ENCODE measurements at regions not wholly inside any gene's neighbourhood (a gene's known extent, or its start where the extent isn't known, plus 50 kb on each side); places are given as distances from the start of the nearest gene placed in this dataset.
"Not testable (repeated sequence)": the region's sequence is repeated elsewhere in the genome, so short reads cannot be mapped to it uniquely, and the experiment has no call there.

DNA sequence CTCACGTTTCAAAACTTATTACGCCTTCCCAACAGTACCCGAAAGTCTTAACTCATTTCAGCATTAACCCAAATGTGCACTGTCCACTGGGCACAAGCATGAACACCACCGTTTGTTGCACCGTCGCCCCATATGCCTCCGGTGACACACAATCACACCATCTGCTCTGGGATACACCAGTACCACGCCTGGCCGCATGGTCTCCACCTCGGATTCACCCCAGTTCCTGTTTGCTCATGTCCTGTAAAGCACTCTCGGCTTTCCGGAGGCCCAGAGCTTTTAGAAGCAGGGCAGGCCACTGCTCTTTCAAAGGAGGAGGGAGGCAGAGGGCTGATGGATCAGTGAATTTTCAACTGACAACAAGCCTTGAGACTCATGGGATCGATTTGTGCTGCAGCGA, 1570.0 kb upstream of the DEFB115 start:
- DNase-seq = no peak

DNA sequence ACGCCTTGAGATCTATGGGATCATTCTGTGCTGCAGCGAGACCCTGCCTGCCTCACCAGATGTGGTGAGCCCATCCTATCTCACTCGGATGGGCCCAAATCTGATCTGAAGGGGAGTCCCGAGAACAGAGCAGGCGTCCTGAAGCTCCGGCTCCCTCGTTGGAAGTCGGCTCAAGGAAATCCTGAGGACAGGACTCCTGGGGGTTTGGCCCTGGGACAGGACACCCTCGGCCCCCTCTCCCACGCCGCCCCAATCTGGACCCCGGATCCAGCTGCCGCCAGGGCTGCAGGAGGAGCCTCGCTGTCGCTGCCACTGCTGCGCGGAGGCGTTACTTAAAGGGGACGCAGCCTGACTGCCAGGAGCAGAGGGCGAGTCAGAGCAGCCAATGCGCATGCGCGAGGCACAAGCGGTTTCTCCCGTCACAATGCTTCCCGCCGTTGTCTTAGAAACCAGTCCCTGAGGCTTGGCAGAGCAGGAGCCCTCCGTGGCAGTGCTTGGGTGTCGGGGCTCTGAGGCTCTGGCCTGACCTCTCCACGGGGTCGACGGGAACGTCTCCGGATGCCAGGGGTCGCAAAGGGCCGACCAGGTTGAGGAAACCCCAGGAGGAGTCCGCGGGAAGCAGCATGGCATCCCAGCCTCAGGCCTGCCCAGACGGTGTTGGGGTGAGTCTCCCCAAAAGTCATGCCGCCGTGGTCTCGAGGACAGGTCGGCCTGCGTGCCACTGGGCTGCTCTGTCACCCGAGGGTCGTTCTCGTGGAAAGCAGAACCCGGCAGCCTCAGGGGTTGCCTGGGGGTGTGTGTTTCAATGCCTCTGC, 1567.8 kb upstream of the DEFB115 start:
- no peak for DNase-seq

DNA sequence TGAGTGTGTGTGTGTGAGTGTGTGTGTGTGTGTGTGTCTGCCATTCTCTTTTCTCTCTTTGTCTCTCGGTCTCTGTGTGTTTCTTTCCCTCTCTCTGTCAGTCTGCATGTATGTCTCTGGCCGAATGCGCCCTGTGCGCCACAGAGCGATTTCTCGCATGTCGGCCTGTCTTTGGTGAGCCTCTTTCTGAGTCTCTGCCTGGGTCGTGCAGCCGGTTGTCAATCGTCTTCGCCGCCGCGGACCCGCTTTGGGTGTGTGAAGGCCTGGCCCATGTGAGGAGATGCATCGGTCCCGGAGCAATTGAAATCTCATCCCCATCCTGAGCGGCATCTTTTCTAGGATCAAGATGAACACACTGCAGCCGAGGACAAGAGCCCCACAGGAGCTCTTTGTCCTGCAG, 1567.2 kb upstream of the DEFB115 start:
- no peak for DNase-seq

DNA sequence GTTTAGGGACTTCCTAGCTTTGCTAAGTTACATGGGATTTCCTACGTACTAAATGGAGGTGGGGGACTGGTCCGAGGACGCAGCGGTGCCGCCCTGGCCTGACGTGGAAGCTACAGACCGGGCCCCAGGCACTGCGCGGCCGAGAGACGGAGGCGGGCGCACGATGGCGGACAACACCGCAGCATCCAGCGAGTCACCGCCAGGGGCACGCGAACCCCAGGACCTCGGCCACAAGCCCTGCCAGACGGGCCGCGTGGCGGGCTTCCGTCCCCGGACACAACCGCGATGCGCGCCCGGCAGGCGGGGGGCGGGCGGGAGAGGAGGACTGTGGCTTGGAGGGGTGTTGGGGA, 1516.9 kb upstream of the DEFB115 start:
- no peak for DNase-seq

DNA sequence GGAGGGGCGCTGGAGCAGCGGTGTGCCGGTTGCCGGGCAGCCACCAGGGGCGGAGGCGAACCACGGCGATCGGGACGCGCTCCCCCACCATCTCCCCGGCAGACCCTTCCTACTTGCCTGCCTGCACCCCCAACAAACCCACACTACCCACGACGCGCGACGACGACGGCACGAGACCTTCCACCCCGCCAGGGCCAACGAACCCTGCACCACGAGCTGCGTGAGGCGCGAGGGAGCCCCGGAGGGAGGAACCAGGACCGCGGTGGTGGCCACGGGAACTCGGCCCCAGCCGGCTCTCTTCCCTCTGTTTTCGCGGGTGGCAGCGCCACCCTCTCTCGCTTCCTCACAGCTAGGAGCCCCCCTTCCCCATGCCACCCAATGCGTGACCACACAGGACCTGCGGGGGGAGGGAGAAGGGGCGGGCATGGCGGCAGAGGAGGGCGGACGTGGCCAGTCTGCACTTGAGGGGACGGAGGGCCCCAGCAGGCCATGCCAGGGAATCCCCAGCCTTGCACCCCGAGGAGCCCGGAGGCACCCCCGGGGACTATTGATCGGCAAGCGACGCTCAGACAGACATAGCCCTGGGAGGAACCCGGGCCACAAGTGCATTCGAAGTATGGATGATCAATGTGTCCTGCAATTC, 1516.4 kb upstream of the DEFB115 start:
- DNase-seq = no peak

DNA sequence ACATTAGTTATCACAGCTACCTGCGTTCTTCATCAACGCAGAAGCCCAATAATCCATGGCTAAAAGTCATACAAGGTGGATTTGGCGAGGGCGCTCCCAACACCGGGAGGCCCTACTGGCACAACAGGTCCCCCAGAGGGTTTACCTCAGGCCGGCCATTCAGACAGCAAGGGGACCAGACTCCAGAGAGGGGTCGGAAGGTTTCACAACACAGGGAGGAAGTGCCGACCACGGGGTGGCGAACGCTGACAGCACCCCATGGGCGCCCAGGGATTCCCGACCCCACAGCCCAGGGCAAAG, 1515.9 kb upstream of the DEFB115 start:
- no peak for DNase-seq

DNA sequence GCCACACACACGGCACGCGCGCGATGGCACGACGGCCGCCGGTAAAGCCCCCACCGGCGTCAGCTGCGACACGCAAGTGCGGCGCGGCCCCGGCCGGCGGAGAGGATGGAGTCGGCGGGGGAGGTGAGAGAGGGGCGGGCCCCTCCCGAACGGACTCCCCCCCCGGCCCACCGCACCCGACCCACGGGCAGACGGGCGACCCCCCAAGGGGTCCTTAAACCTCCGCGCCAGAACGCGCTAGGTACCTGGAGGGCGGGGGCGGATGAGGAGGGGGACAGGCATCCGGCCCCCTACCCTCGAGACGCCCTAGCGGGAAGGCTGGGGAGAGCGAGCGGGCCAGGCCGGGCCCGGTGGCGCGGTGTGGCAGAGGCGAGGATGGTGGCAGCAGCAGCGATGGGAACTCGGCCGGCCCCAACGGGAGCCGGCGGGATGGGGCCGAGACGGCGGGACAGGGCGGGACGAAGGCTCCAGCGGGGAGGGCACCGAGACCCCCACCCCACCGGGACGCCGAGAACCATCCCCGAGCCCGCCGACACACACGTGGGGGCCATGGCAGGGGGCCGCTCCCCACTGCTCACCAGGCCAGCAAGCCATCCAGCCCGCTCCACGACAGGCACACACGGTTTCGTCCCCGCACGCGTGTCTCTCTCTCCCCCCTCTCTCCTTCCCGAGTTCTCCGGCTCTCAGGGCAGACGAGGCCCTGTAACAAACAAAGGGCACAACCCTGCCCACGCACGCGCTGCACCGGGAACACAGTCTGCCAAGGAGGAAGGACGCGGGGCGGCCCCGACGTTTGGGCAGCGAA, 1515.4 kb upstream of the DEFB115 start:
- no peak for DNase-seq

DNA sequence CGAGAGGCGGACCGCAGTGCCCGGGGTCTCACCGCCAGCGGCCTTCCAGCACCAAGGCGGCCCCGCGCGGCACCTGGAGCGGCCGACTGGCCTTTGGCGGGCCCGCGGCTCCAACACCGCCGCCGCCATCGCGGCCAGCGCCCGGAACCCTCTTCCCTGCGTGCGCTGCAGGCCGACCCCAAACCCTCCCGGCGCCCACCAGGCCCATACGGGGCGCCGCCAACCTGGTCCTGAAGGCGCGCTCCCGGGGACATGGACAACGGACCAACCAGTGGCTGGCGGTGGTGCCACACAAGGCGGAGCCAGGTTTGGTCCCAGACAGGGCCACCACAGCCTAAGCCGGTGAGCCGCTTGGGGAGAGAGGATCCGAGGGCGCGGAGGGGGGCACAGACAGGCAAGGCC, 1514.8 kb upstream of the DEFB115 start:
- no peak for DNase-seq

DNA sequence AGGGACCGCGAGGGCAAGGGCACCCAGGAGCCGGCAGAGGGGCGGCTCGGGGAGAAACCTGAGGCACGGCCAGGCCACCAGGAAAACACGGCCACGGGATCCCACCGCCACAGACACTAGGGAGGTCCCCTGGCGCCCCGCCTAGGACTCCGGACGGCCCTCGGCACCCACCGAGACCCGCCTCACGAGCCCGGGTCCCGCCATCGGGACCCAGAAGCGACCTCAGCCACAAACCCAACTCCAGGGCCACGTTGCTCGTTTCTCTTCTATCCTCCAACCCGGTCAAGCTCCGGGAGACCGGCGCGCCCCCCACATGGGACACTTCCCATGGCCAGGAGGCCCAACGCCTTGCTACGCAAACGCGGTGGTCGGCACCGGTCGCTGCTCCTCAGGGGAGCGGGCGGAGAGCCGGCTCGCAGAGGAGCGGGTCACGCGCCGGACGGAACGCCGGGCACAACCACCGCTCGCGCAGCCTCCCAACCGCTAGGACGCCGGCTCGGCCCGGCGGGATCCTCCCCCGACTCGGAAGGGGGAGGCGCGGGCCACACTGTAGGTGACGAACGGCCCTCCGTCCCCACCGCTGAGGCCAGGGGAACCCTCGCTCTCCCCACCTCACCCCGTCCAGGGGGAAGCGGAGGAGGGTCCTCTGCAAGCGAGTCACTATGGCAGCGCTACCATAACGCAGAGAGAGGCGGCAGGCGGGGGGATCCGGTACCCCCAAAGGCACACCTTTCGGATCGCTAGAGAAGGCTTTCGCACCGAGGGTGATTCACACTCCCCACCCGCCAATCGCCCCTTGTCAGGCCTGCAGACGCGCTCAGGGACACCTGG, 1514.1 kb upstream of the DEFB115 start:
- no peak for DNase-seq

DNA sequence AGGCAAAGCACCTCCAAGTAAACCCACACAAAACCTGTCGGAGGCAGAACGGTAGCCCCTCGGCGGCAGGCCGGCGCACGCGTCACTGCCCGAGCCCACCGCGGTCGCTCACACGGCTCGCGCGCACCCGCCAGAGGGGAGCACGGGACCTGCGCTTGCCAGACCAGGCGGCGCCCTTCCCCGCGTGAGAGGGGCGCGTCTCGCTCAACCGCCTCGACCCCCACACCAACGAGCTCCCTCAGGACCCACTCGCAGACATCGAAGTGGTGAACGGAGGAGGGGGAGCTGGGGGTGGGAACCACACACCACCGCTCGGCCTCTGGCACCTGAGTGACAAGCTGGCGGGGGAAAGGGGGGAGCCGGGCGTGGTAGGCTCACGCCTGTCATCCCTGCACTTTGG, 1513.4 kb upstream of the DEFB115 start:
- no peak for DNase-seq

DNA sequence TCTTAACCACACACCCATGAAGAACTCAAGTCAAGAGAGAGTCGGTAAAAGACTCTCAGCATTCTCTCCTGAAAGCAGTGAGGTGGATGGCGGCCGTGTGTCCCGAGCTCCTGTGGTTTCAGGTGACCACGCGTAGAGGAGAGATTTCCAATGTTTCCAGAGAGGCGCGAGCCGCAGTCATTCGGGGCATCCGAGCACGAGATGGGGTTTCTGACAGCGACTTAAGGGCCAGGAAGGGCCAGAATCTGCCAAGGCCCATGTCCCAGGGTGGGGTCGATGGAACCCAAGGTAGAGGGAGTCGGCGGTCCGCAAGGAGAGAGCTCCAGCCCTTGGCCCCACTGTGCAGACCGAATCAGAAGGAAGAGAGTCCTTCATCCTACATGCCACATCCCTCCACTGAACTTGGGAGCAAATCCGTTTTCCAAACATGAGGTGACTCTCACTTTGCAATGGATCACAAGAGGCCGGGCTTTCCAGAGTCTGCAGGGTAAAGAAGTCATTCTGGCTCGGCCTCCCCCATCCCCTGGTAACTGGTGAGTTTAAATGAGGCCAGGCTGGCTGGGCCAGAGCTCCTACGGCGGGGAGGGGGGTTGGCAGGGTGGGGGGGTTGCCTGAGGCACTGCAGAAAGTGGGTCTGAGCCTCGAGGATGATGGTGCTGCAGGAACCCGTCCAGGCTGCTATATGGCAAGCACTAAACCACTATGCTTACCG, 1511.8 kb upstream of the DEFB115 start:
- DNase-seq = not testable (repeated sequence)

DNA sequence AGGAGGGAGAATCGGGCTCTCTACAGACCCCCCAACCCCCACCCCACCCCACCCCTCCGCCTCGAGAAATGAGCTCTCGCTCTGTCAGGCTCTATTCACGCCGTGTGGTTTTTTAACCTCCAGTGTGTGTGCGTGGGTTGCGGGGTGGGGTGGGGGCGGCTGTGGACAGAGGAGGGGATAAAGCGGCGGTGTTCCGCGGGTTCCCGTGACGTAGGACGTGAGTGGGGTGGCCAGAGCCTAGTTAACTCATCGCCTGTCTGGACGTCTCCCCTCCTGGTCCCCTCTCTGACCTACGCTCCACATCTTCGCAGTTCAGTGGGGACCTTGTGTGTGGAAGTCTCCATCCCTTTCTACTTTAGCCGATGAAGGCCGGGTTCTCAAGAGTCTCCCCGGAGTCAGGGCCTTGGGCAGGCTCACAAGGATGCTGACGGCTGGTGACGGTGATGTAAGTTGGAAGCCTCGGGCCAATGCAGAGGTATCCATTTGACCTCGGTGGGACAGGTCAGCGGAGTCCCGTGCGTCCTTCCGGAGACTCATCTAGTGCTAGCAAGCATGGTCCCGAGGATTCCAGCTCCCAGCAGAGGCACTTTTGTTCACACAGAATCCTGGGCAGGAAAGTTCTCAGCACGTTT, 1507.1 kb upstream of the DEFB115 start:
- DNase-seq = no peak

DNA sequence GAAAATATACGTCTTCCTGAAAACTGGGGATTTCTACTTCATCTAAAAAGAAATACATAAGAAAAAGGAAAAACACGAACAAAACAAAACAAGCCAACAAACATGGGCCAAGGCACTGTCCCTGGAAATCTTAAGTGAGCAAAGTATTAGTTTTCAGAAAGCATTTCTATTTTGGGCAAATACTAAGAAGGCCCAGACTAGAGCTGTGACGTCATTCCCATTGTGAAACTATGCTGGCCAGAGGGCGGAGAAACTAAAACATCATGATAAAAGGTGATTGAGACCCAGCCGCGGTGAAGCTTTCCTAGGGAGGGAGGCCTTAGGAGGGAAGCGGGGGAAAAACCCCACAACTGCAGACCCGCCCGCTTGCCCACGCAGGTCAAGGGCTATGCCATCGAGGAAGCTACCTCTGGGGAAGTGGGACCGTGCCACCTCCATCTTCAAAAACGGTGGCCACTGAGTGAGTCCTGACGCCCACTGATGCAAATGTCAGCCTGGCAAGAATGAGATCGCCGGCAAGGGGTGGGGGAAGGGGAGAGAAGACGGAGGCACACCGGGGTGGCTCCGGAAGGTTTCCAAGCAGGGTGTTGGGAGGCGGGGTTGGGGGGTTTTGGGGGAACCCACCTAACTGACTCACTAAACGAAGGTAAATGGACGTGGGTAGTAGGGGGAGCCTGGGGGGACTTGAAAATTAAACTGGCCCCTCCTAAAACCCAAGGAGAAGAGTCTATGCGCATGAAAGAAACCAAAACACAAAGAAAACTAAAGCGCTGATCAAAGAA, 1504.6 kb upstream of the DEFB115 start:
- DNase-seq = not testable (repeated sequence)

DNA sequence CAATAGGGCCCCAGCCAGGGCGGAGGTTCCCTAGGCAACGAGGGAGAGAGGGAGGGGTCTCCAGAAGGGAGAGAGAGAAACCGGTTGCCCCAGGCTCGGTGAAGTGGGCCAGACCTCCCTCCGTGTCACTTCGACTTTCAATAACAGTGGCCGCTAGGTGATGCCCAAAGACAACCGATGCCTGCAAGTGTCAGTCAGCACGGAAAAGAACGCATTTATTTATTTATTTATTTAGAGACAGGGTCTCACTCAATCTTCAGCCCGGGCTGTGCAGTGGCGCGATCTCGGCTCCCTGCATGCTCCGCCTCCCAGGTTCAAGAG, 1504.1 kb upstream of the DEFB115 start:
- not testable (repeated sequence) for DNase-seq

DNA sequence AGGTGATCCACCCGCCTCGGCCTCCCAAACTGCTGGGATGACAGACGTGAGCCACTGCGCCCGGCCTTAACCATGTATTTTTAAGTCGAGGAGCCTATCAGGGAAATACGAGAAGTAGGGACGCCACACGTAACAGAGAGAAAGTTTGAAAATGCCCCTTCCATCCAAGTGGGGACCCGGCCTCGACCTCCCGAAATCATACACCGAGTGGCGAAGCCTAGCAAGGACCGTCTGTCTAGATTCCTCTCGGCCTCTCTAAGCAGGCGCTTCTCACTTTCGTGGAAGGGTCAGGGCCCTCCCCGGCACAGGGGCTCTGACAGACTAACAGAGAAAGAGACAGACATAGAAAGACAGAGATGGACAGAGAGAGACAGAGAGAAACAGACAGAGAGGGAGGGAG, 1503.6 kb upstream of the DEFB115 start:
- DNase-seq = not testable (repeated sequence)

DNA sequence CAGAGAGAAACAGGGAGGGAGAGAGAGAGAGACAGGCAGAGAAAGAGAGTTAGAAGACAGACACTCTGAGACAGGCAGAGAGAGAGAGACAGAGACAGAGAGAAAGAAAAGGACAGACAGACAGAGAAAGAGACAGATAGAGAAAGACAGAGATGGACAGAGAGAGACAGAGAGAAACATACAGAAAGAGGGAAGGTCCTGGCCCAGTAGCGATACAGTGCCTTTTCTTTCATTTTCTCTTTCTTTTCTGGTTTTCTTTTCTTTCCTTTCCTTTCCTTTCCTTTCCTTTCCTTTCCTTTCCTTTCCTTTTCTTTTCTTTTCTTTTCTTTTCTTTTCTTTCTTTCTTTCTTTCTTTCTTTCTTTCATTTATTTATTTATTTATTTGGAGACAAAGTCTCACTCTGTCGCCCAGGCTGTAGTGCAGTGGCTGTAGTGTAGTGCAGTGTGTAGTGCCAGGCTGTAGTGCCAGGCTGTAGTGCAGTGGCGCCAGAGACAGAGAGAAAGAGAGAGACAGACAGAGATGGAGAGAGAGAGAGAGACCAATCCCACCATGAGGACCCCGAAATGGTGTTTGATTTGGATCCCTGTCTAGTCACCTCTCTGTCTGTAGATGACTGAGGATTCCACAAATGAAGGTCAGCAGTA, 1501.5 kb upstream of the DEFB115 start:
- DNase-seq = not testable (repeated sequence)

DNA sequence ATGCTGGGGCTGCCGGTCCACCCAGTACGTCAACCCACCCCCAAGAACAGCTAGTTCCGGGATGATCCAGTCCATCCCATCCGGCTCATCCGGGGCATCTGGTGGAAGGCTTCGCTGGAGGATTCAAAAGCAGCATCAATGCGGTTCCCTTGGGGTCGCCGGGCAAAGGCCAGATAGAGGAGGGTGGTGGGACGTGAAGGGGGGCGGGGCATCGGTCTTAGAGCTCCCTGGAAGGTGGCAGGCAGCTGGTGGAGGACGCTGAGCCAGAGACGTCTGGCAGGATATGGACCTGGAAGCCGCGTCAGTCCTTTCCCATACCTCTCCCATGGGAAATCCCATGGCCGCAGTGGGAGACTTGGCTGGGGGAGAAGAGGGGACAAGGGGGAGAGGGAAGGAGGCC, 1500.8 kb upstream of the DEFB115 start:
- no peak for DNase-seq

DNA sequence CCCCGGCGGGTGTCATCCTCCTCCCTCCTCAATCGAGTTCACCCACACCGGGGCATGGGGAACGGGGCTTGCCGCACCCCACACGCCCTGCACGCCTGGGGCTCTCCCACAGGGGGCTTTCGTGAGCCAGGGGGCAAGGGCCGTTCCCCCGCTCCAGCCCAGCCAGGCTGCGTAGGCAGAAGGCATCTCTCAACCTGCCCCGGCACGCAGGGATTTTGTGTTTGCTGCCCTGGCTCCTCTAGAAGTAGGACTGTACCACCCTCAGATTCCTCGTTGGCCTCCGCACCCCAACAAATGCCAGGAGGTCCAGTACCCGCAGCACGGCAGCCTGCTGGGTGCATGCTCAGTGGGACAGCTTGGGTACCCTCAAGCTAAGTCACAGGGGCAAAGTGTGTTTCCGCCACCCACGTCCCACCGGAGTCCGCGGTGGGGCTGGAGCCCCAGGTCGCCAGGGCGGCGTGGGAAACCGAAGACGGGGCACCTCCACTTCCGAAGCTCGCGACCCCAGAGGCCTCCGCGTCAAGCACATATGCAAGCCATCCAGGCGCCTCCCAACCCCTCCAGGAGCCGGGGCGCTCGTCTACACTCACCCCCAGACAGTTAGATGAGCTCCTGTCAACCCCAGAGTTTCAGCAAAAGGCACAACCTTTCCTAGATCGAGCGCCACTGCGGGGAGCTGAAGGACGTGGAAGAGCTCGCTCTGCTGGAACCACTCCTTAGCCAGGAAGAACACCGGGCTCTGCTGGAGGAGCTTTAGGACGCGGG, 1495.7 kb upstream of the DEFB115 start:
- DNase-seq = not testable (repeated sequence)

DNA sequence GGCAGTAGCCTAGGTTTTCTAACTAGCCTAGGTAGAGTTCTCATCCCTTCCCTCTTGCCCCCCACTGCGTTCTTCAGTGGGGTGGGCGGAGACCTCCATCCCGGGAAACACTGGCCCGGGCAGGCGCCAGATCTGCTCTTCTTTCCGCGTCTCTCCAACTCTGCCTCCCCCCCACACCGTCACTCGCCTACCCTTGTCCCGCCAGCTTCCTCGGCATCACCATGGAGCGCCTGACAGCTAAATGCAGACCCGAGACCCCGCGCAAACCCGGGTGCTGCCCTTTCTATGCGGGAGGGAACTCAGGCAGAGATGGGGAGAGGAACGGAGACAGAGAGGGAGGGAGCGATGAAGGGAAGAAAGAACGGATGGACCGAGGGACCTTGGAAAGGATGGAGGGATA, 1494.8 kb upstream of the DEFB115 start:
- DNase-seq = no peak

Measured in CD4-positive, alpha-beta T cell treated with Interleukin-21 for 1 hour (primary cell).